ENCODE measurements at regions not wholly inside any gene's neighbourhood (a gene's known extent, or its start where the extent isn't known, plus 50 kb on each side); places are given as distances from the start of the nearest gene placed in this dataset.

- no peak overlapping the region for H3K27ac Mint-ChIP-seq
- no peaks in the 10 kb centered on the region for H3K9me3 Mint-ChIP-seq
- H3K4me3 Mint-ChIP-seq: no peak overlapping the region
- no peaks in the 10 kb centered on the region for H3K27me3 Mint-ChIP-seq
- no peak for TF ChIP-seq CTCF (conservative IDR thresholded peaks at IDR 0.05)
- H3K4me1 Mint-ChIP-seq (ENCODE audit: unreplicated experiment): no peaks in the 10 kb centered on the region
- H3K36me3 Mint-ChIP-seq: no peaks in the 10 kb centered on the region
- no peak for DNase-seq (ENCODE audit: extremely low spot score, unreplicated experiment)
Observed at GRCh38 chr4:28822163-28822562, 1898.0 kb upstream of the PCDH7 start.

DNA sequence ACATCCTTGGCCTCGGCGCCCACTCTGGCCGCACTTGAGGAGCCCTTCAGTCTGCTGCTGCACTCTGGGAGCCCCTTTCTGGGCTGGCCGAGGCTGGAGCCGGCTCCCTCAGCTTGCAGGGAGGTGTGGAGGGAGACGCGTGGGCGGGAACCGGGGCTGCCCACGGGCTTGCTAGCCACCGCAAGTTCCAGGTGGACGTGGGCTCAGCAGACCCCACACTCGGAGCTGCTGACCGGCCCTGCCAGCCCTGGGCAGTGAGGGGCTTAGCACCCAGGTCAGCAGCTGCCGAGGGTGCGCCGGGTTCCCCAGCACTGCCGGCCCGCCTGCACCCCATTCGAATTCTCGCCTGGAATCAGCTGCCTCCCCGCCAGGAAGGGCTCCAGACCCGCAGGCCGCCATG, 1892.3 kb upstream of the PCDH7 start:
- H3K27me3 Mint-ChIP-seq: no peaks in the 10 kb centered on the region
- no peaks in the 10 kb centered on the region for H3K9me3 Mint-ChIP-seq
- no peak for DNase-seq (ENCODE audit: extremely low spot score, unreplicated experiment)
- no peaks in the 10 kb centered on the region for H3K4me1 Mint-ChIP-seq (ENCODE audit: unreplicated experiment)
- TF ChIP-seq CTCF (conservative IDR thresholded peaks at IDR 0.05): no peak
- no peaks in the 10 kb centered on the region for H3K36me3 Mint-ChIP-seq
- no peak overlapping the region for H3K4me3 Mint-ChIP-seq
- no peak overlapping the region for H3K27ac Mint-ChIP-seq

- Mint-ChIP-seq H3K4me1 (ENCODE audit: unreplicated experiment) (no peaks in the 10 kb centered on the region), H3K27ac (no peak overlapping the region), H3K4me3 (no peak overlapping the region), H3K36me3 (no peaks in the 10 kb centered on the region), H3K27me3 (no peaks in the 10 kb centered on the region), H3K9me3 (no peaks in the 10 kb centered on the region)
- DNase-seq (ENCODE audit: extremely low spot score, unreplicated experiment): no peak
- TF ChIP-seq CTCF (conservative IDR thresholded peaks at IDR 0.05): no peak
Observed at GRCh38 chr4:28831867-28832266, 1888.3 kb upstream of the PCDH7 start.

- no peak overlapping the region for H3K4me3 Mint-ChIP-seq
- H3K36me3 Mint-ChIP-seq: no peaks in the 10 kb centered on the region
- no peak for DNase-seq (ENCODE audit: extremely low spot score, unreplicated experiment)
- TF ChIP-seq CTCF (conservative IDR thresholded peaks at IDR 0.05): no peak
- no peaks in the 10 kb centered on the region for H3K4me1 Mint-ChIP-seq (ENCODE audit: unreplicated experiment)
- no peak overlapping the region for H3K27ac Mint-ChIP-seq
- no peaks in the 10 kb centered on the region for H3K27me3 Mint-ChIP-seq
- no peaks in the 10 kb centered on the region for H3K9me3 Mint-ChIP-seq
Observed at GRCh38 chr4:28832444-28832843, 1887.7 kb upstream of the PCDH7 start.

DNA sequence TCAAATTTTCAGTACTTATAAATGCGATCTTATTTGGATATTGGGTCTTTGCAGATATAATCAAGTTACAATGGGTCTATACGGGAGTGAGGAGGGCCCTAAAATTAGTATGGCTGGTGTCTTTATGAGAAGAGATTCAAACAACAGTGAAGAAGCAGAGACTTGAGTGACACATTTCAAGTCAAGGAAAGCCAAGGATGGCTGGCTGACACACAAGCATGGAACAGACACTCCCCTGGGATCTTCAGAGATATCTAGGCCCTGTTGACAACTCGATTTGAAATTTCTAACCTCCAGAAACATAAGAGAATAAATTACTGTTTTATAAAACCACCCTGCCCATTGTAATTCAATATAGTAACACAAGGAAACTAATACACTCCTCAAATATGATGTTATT, 1886.0 kb upstream of the PCDH7 start:
- H3K9me3 Mint-ChIP-seq: no peaks in the 10 kb centered on the region
- H3K4me3 Mint-ChIP-seq: no peak overlapping the region
- H3K27ac Mint-ChIP-seq: no peak overlapping the region
- H3K4me1 Mint-ChIP-seq (ENCODE audit: unreplicated experiment): no peaks in the 10 kb centered on the region
- no peak for TF ChIP-seq CTCF (conservative IDR thresholded peaks at IDR 0.05)
- no peak for DNase-seq (ENCODE audit: extremely low spot score, unreplicated experiment)
- H3K27me3 Mint-ChIP-seq: no peaks in the 10 kb centered on the region
- no peaks in the 10 kb centered on the region for H3K36me3 Mint-ChIP-seq

DNA sequence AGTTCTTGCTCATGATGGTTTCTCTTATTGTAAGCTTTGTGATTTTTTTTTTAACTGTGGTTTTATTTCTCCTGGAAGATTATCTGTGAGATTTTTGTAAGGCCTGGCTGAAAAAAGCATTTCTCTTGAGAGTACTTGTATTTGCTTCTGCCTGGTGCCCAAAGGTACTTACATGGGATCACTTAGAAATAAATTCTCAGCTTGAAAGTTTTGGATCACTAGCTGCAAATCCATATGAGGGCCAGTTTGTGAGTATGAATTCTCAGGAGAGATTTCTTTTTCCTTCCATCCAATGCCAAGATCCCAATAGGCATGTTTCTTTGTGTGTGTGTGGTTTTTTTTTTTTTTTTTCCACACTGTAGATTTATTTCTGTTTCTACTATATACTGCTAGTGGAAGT, 1884.7 kb upstream of the PCDH7 start:
- no peak overlapping the region for H3K4me3 Mint-ChIP-seq
- H3K36me3 Mint-ChIP-seq: no peaks in the 10 kb centered on the region
- TF ChIP-seq CTCF (conservative IDR thresholded peaks at IDR 0.05): no peak
- H3K4me1 Mint-ChIP-seq (ENCODE audit: unreplicated experiment): no peaks in the 10 kb centered on the region
- DNase-seq (ENCODE audit: extremely low spot score, unreplicated experiment): no peak
- no peaks in the 10 kb centered on the region for H3K27me3 Mint-ChIP-seq
- no peaks in the 10 kb centered on the region for H3K9me3 Mint-ChIP-seq
- no peak overlapping the region for H3K27ac Mint-ChIP-seq

All from type B pancreatic cell (in vitro differentiated cells).